ENCODE measurements at regions not wholly inside any gene's neighbourhood (a gene's known extent, or its start where the extent isn't known, plus 50 kb on each side); places are given as distances from the start of the nearest gene placed in this dataset.

DNA sequence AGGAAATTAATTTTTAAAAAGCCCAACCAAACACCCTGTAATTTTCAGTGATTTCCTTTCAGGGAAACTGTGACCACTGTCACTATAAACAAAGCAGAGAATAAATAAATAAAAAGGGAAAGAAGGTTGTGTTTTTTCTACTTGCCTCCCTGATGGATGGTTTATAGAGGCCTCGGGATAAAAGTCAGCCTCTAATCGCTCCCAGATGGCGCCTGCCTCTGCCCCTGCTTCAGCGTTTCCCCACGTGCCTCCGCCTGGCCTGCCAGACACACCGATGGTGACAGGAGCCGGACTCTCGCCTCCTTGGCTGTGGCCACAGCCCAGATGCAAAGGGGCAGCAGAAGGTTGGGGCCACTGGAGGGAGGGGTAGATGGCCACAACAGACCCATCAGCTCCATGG, 327.7 kb downstream of the CDC5L start:
- no peak for DNase-seq (ENCODE audit: low read depth)

- DNase-seq (ENCODE audit: low read depth): no peak
These were observed 328.4 kb downstream of the CDC5L start for GRCh38 chr6:44715925-44716324.

- DNase-seq (ENCODE audit: low read depth): no peak
These were observed 329.9 kb downstream of the CDC5L start for GRCh38 chr6:44717431-44717830.

GRCh38 chr6:44721954-44722578, 334.6 kb downstream of the CDC5L start:
- no peak for DNase-seq (ENCODE audit: low read depth)

- DNase-seq (ENCODE audit: low read depth): no peak
These were observed 335.2 kb downstream of the CDC5L start for GRCh38 chr6:44722736-44723135.

- DNase-seq (ENCODE audit: low read depth): no peak
These were observed 336.1 kb downstream of the CDC5L start for GRCh38 chr6:44723439-44724197.

- no peak for DNase-seq (ENCODE audit: low read depth)
These were observed 337.6 kb downstream of the CDC5L start for GRCh38 chr6:44725070-44725469.

DNA sequence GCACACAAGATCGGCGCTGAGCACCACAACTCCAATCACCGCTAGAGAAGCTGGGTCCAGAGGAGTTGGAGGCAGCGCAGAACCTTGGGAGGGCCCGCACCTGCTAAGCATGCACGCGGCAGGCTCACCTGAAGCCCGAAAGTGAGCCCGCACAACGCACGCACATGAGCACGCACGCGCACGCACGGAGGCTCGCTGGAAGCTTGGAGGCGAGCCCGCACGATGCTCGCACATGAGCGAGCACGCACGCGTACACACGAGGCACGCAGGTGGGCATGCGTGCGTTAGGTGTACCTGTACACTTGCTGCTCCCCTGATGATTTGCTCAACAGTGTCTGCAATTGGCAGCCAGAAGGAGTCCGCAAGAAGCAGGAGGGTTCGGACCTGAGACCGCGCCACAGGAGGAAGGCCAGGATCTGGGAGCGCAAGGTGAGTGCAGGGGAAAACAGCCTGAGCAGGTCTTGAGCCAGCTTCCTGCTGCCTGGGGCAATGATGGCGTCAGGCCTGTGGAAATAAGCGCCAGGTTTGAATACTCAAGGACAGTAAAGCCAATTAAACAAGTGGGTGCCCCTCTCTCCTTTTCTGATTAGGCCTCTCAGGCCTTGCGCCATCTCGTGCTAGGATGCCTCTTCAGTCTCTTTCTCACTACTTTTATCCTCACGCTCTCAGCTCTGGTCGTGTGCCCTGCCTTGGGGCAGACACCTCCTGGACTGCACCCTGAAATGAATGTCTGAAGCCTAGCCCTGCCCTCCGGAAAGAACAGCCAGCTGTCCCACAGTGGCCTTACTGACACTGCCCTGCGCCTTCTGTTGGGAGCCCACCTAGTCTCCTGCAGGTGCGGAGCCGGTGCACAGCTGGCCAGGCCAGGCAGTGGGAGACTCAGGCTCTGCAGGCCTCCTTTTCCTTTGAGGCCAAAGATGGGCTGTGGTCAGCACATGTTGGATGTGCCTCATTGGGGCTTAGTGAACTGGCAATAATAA, 340.4 kb downstream of the CDC5L start:
- DNase-seq (ENCODE audit: low read depth): no peak

- DNase-seq (ENCODE audit: low read depth): no peak
These were observed 343.4 kb downstream of the CDC5L start for GRCh38 chr6:44730771-44731391.

DNA sequence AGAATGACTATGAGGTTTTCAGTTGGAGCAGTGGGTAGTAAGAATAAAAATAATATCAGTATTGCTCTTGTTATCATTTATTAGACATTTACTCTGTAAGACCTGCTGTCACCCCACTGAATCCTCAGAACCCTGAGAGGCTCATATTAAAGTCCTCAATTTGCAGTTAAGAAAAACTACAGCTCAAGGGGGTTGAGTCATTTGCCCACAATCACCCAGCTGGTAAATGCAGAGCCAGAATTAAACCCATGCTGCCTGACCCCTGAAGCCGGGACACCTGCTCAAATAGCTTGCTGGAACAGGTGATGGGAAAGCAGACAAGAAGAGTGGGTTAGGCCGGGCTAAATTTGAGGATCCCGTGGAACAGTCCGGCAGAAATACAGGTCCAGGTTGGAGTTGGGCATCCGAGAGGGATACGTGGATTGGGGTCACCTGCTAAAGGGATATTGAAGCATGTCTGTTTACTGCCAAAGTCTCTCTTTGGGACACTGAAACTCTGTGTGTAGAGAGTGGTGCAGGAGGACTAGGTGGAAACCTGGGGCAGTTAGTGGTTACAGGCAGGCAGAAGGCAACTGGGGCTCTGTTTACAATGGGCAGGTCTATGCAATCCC, 344.1 kb downstream of the CDC5L start:
- no peak for DNase-seq (ENCODE audit: low read depth)

- no peak for DNase-seq (ENCODE audit: low read depth)
These were observed 344.7 kb downstream of the CDC5L start for GRCh38 chr6:44732243-44732642.

GRCh38 chr6:44733126-44733525, 345.6 kb downstream of the CDC5L start:
- DNase-seq (ENCODE audit: low read depth): no peak

DNA sequence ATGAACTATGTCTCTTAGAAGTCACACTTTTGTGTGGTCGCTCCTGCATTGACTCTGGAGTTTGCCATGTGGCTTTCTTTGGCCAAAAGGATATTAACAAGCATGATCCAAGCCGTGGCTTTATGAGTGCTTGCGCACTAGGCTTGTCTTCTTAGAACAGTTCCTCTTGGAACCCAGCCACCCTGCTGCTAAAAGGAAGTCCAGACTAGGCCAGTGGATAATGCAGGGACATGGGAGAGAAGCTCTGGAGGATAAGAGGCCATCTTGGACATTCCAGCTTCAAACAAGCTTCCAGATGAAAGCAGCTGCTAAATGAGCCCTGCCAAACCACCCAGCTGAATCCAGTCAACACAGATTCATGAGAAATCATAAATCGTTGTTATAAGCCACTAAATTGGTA, 346.4 kb downstream of the CDC5L start:
- DNase-seq (ENCODE audit: low read depth): no peak

GRCh38 chr6:44734886-44735629, 347.6 kb downstream of the CDC5L start:
- DNase-seq (ENCODE audit: low read depth): no peak

- no peak for DNase-seq (ENCODE audit: low read depth)
These were observed 348.1 kb downstream of the CDC5L start for GRCh38 chr6:44735630-44735963.

DNA sequence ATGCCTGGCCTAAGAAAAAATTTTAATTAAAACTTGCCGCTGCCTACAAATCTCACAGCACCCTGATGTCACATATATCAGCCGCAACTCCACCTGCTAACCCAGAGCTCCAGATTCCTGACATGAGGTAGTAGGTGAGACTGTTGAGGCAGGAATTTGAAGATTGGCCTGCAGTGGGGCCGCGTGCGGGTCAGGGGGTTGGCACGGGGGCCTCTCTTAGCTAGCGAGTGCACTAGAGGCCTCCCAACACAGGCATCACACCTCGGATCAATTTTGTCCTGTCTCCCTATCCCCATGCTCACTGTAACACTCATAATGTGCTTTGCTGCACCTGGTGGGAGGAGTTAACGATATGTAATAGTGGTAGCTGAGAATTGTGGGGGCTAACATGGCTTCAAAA, 349.8 kb downstream of the CDC5L start:
- no peak for DNase-seq (ENCODE audit: low read depth)

DNA sequence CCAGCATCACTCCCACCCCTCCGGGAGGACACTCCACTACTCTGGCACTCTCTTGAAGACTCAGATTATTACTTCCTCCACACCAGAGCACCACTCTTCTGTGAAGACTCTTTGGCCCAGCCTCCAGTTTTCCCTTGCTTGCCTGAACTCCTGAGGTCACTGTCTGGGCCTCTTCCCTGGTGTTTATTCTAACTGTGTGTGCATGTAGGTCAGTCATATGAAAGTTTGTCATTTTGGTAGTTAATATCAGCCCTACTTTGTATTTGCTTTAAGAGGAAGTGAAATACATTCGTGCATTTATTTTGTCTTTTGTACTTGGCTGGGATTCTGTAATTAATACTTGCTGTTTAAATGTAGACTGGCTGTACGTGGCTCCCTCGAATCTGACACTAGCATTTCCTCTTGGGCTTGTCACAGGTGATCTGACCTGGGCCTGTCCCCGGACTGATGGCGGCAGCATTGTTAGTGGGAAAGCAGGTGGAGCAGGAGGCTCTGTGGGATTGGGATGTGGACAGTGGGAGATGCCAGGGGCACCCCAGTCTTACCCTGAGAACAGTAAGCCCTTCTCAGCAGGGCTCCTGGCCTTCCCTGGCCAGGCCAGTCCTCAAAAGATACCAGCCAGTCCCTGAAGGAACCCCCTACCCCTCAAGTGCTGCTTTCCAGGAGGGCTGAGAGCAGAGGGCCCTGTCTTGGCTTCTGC, 350.5 kb downstream of the CDC5L start:
- DNase-seq (ENCODE audit: low read depth): no peak

- DNase-seq (ENCODE audit: low read depth): no peak
These were observed 351.2 kb downstream of the CDC5L start for GRCh38 chr6:44738601-44739146.

DNA sequence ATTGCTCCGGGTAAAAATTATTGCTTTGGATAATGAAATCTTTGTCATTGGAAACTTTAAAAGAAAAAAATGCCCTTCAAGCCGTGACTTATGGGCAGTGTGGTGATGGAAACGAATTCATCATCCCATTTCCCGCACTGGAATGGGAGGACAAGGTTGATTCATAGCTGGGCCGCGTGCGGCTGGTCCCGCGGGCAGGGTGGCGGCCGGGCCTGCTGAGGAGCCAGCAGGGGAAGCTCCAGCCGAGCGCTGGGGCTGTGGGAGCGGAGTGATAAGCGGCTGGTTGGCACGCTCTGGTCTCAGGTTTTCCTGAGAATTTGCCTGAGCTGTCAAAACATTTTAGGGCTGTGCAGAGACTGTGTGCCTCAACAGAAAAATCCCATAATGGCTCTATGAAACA, 351.7 kb downstream of the CDC5L start:
- no peak for DNase-seq (ENCODE audit: low read depth)

GRCh38 chr6:44740566-44741120, 353.1 kb downstream of the CDC5L start:
- DNase-seq (ENCODE audit: low read depth): no peak
